HTR-8/SVneo (cell line): ENCODE measurements at regions not wholly inside any gene's neighbourhood (a gene's known extent, or its start where the extent isn't known, plus 50 kb on each side); places are given as distances from the start of the nearest gene placed in this dataset.
"Not testable (repeated sequence)": the region's sequence is repeated elsewhere in the genome, so short reads cannot be mapped to it uniquely, and the experiment has no call there.

Experiments
- DNase-seq: peaks from one replicate; pipeline ENCODE4 v3.0.0; 2011; ENCODE audit warnings: low spot score, mixed read lengths; ENCODE audit not compliant: insufficient read length
- FAIRE-seq: peaks from 2 replicates; lab custom pipeline; 2011; peaks lifted over from hg19 to GRCh38; lab: Jason Lieb, UNC

GRCh38 chr20:30378721-30379120 lies 878.7 kb upstream of the DEFB115 start:
- not testable (repeated sequence) for FAIRE-seq, DNase-seq

GRCh38 chr20:30384841-30385240 lies 872.6 kb upstream of the DEFB115 start:
- not testable (repeated sequence) for FAIRE-seq, DNase-seq

- not testable (repeated sequence) for DNase-seq, FAIRE-seq
These were observed 871.4 kb upstream of the DEFB115 start for GRCh38 chr20:30386099-30386498.

- not testable (repeated sequence) for FAIRE-seq
These were observed 869.6 kb upstream of the DEFB115 start for GRCh38 chr20:30387823-30388222.

GRCh38 chr20:30393523-30393922 lies 863.9 kb upstream of the DEFB115 start:
- not testable (repeated sequence) for DNase-seq, FAIRE-seq

More at GRCh38 chr20:30387823-30388222, 869.6 kb upstream of the DEFB115 start:
- not testable (repeated sequence) for DNase-seq

- not testable (repeated sequence) for FAIRE-seq, DNase-seq
These were observed 860.4 kb upstream of the DEFB115 start for GRCh38 chr20:30397111-30397510.

GRCh38 chr20:30405061-30405460 lies 852.4 kb upstream of the DEFB115 start:
- not testable (repeated sequence) for DNase-seq, FAIRE-seq

GRCh38 chr20:30405585-30405984 lies 851.9 kb upstream of the DEFB115 start:
- DNase-seq, FAIRE-seq: not testable (repeated sequence)

GRCh38 chr20:30406370-30406769 lies 851.1 kb upstream of the DEFB115 start:
- not testable (repeated sequence) for FAIRE-seq, DNase-seq

- FAIRE-seq (no peak), DNase-seq (no peak)
These were observed 844.5 kb upstream of the DEFB115 start for GRCh38 chr20:30412972-30413371.

- FAIRE-seq, DNase-seq: not testable (repeated sequence)
These were observed 840.1 kb upstream of the DEFB115 start for GRCh38 chr20:30417387-30417786.

- FAIRE-seq, DNase-seq: not testable (repeated sequence)
These were observed 839.1 kb upstream of the DEFB115 start for GRCh38 chr20:30418378-30418777.

GRCh38 chr20:30419466-30419865 lies 838.0 kb upstream of the DEFB115 start:
- DNase-seq, result no peak
- no peak for FAIRE-seq

GRCh38 chr20:30419871-30420420 lies 837.5 kb upstream of the DEFB115 start:
- not testable (repeated sequence) for DNase-seq

More at GRCh38 chr20:30419871-30420420, 837.5 kb upstream of the DEFB115 start:
- not testable (repeated sequence) for FAIRE-seq
